Stimulated activated CD4-positive, alpha-beta T cell treated with anti-CD3 and anti-CD28 coated beads, TNF-alpha, amount 100 ng/mL, for 1 hour (primary cell): ENCODE measurements at regions not wholly inside any gene's neighbourhood (a gene's known extent, or its start where the extent isn't known, plus 50 kb on each side); places are given as distances from the start of the nearest gene placed in this dataset.

ENCODE experiments used
- DNase-seq, 3 donors: peaks; one replicate each; pipeline ENCODE4 v3.0.0-alpha.2; 2020; ENCODE audit warnings: low read depth in 3 of 3, low spot score in 1 of 3

GRCh38 chr6:14364370-14364769 is 246.8 kb downstream of the CD83 start:
- no peak for DNase-seq

- no peak for DNase-seq
Observed at GRCh38 chr6:14365393-14365792, 247.8 kb downstream of the CD83 start.

- DNase-seq = no peak
Observed at GRCh38 chr6:14366315-14366714, 248.7 kb downstream of the CD83 start.

- no peak for DNase-seq
Observed at GRCh38 chr6:14366872-14367271, 249.3 kb downstream of the CD83 start.

GRCh38 chr6:14367296-14367695 is 249.7 kb downstream of the CD83 start:
- no peak for DNase-seq

- no peak for DNase-seq
Observed at GRCh38 chr6:14369717-14370116, 252.1 kb downstream of the CD83 start.

- no peak for DNase-seq
Observed at GRCh38 chr6:14371530-14371929, 254.0 kb downstream of the CD83 start.

- no peak for DNase-seq
Observed at GRCh38 chr6:14372734-14373489, 255.3 kb downstream of the CD83 start.

GRCh38 chr6:14373648-14374437 is 256.3 kb downstream of the CD83 start:
- DNase-seq = no peak

GRCh38 chr6:14375930-14376329 is 258.4 kb downstream of the CD83 start:
- DNase-seq = no peak

- no peak for DNase-seq
Observed at GRCh38 chr6:14379568-14379967, 262.0 kb downstream of the CD83 start.

- no peak for DNase-seq
Observed at GRCh38 chr6:14380086-14380820, 262.7 kb downstream of the CD83 start.

- no peak for DNase-seq
Observed at GRCh38 chr6:14380901-14381828, 263.6 kb downstream of the CD83 start.

- DNase-seq = no peak
Observed at GRCh38 chr6:14381829-14382677, 264.5 kb downstream of the CD83 start.

GRCh38 chr6:14382678-14383236 is 265.2 kb downstream of the CD83 start:
- no peak for DNase-seq

GRCh38 chr6:14383393-14384174 is 266.0 kb downstream of the CD83 start:
- no peak for DNase-seq

GRCh38 chr6:14384175-14384949 is 266.8 kb downstream of the CD83 start:
- DNase-seq = no peak

GRCh38 chr6:14386263-14386662 is 268.7 kb downstream of the CD83 start:
- no peak for DNase-seq
